A549 (cell line): ENCODE measurements at regions not wholly inside any gene's neighbourhood (a gene's known extent, or its start where the extent isn't known, plus 50 kb on each side); places are given as distances from the start of the nearest gene placed in this dataset.

Source experiments
- ATAC-seq, 2 experiments: fragments of 200-7000 bp in 1 of 2; fragments of >200 bp in 1 of 2; cut with Nextera tagmentation in 1 of 2; cut with Tn5 transposase in 1 of 2; 3 replicates each; pipeline versions ENCODE4 v1.8.0 to v1.9.1; 2018 to 2020; ENCODE audit warnings: mild to moderate bottlenecking in 1 of 2, moderate library complexity in 1 of 2
- CTCF ChIA-PET: fragments of 300-600 bp; sonication (Branson Sonifier 250); formaldehyde crosslinking; extraction: SDS; loops from one replicate; lab custom pipeline; 2021; ENCODE audit warnings: antibody characterized with exemption, inconsistent platforms; lab: Yijun Ruan, JAX
- POLR2A ChIA-PET: fragments of 350-600 bp; formaldehyde crosslinking; extraction: SDS; loops from one replicate; lab custom pipeline; 2021; ENCODE audit warnings: antibody characterized with exemption, inconsistent platforms; lab: Yijun Ruan, JAX
- DNase-seq, 2 experiments: peaks; one replicate each; pipeline versions ENCODE4 v3.0.0 to v3.0.0-alpha.2; 2011 to 2016; ENCODE audit warnings: low read depth in 1 of 2, low spot score in 1 of 2
- FAIRE-seq: peaks from 2 replicates; lab custom pipeline; 2011; peaks lifted over from hg19 to GRCh38; lab: Jason Lieb, UNC
- H3K27ac ChIP-seq, 2 experiments: fragments of >200 bp; sonication (Bioruptor Twin); formaldehyde crosslinking; 3 replicates each; pipeline ENCODE4 v1.5.1; 2016 to 2017
- H3K4me1 ChIP-seq: fragments of >200 bp; sonication (Bioruptor Twin); formaldehyde crosslinking; 3 replicates; pipeline ENCODE4 v1.6.1; 2016
- H3K4me2 ChIP-seq: fragments of >200 bp; sonication (Bioruptor Twin); formaldehyde crosslinking; 3 replicates; pipeline ENCODE4 v1.6.1; 2016
- H3K4me3 ChIP-seq: fragments of >200 bp; sonication (Bioruptor Twin); formaldehyde crosslinking; 3 replicates; pipeline ENCODE4 v1.5.1; 2016
- H3K9me3 ChIP-seq: fragments of >200 bp; sonication (Bioruptor Twin); formaldehyde crosslinking; 3 replicates; pipeline ENCODE4 v1.6.1; 2016
- BCL3 ChIP-seq: fragments of >200 bp; sonication (Bioruptor Twin); formaldehyde crosslinking; IDR thresholded peaks from 3 replicates; pipeline ENCODE4 v1.6.1; 2016
- BHLHE40 ChIP-seq: IDR thresholded peaks from 2 replicates; pipeline ENCODE4 v1.6.1; 2012; ENCODE audit warnings: low read depth, low read length, inconsistent platforms
- CBX8 ChIP-seq: fragments of 200-600 bp; sonication (generic); IDR thresholded peaks from 2 replicates; pipeline ENCODE4 v1.6.1; 2016
- CEBPB ChIP-seq, 2 experiments: fragments of >200 bp in 1 of 2; sonication (Bioruptor Twin) in 1 of 2; formaldehyde crosslinking in 1 of 2; IDR thresholded peaks; 2 replicates each; pipeline ENCODE4 v1.6.1; 2012 to 2016
- CHD2 ChIP-seq: fragments of 150-350 bp; IDR thresholded peaks from 2 replicates; pipeline ENCODE4 v1.6.1; 2014; ENCODE audit warnings: low read length; ENCODE audit not compliant: partially characterized antibody
- EHF ChIP-seq: fragments of 250-450 bp; sonication (Bioruptor Pico); IDR thresholded peaks from 2 replicates; pipeline ENCODE4 v1.5.0; 2020; ENCODE audit warnings: mild to moderate bottlenecking
- EP300 ChIP-seq, 2 experiments: fragments of >200 bp; sonication (Bioruptor Twin); formaldehyde crosslinking; IDR thresholded peaks; 2 replicates in 1 of 2; 3 replicates in 1 of 2; pipeline ENCODE4 v1.6.1; 2016 to 2017
- FOSL2 ChIP-seq, 2 experiments: fragments of 450-650 bp in 1 of 2; fragments of >200 bp in 1 of 2; sonication (Bioruptor Twin) in 1 of 2; formaldehyde crosslinking; IDR thresholded peaks; 2 replicates each; pipeline versions ENCODE4 v1.5.0 to v1.6.1; 2016 to 2020; ENCODE audit warnings: mild to moderate bottlenecking in 1 of 2, moderate library complexity in 1 of 2
- GATA3 ChIP-seq: IDR thresholded peaks from 2 replicates; pipeline ENCODE4 v1.6.1; 2012; ENCODE audit warnings: borderline replicate concordance
- HOXA7 ChIP-seq: fragments of 250-450 bp; sonication (Bioruptor Pico); IDR thresholded peaks from 2 replicates; pipeline ENCODE4 v1.5.0; 2020; ENCODE audit warnings: mild to moderate bottlenecking, moderate library complexity
- HOXB13 ChIP-seq: fragments of 250-450 bp; sonication (Bioruptor Pico); IDR thresholded peaks from 2 replicates; pipeline ENCODE4 v1.5.0; 2020; ENCODE audit warnings: low read depth, mild to moderate bottlenecking, moderate library complexity
- JUN ChIP-seq, 2 experiments: fragments of >200 bp; sonication (Bioruptor Twin); formaldehyde crosslinking; IDR thresholded peaks; 2 replicates in 1 of 2; 3 replicates in 1 of 2; pipeline ENCODE4 v1.6.1; 2016 to 2017
- JUNB ChIP-seq: fragments of >200 bp; sonication (Bioruptor Twin); formaldehyde crosslinking; IDR thresholded peaks from 2 replicates; pipeline ENCODE4 v1.6.1; 2016
- MAFK ChIP-seq: fragments of 450-650 bp; IDR thresholded peaks from 2 replicates; pipeline ENCODE4 v1.6.1; 2014; ENCODE audit not compliant: partially characterized antibody
- PHF8 ChIP-seq: fragments of 200-600 bp; sonication (generic); IDR thresholded peaks from 2 replicates; pipeline ENCODE4 v1.6.1; 2016; ENCODE audit warnings: low read depth, mild to moderate bottlenecking, antibody characterized with exemption, moderate library complexity, borderline replicate concordance
- POLR2AphosphoS2 ChIP-seq: conservative IDR thresholded peaks from 2 replicates; pipeline ENCODE4 v1.6.1; 2012; ENCODE audit warnings: low read length, improper control_type of control experiment, inconsistent platforms
- RARB ChIP-seq: fragments of 250-450 bp; sonication (Bioruptor Pico); IDR thresholded peaks from 2 replicates; pipeline ENCODE4 v1.8.0; 2021; ENCODE audit warnings: mild to moderate bottlenecking, moderate library complexity
- RCOR1 ChIP-seq: fragments of 150-350 bp; IDR thresholded peaks from 2 replicates; pipeline ENCODE4 v1.6.1; 2014; ENCODE audit warnings: antibody characterized with exemption, low read length, low read depth
- REST ChIP-seq: fragments of 200-600 bp; sonication (generic); IDR thresholded peaks from 2 replicates; pipeline ENCODE4 v1.6.1; 2016; ENCODE audit warnings: antibody characterized with exemption, mild to moderate bottlenecking, moderate library complexity
- SMC3 ChIP-seq: fragments of >200 bp; sonication (Bioruptor Twin); formaldehyde crosslinking; IDR thresholded peaks from 3 replicates; pipeline ENCODE4 v1.6.1; 2018; ENCODE audit warnings: inconsistent platforms
- ZC3H11A ChIP-seq: fragments of 450-650 bp; IDR thresholded peaks from 2 replicates; pipeline ENCODE4 v1.6.1; 2014; ENCODE audit warnings: antibody characterized with exemption, mild to moderate bottlenecking
- ZFP36 ChIP-seq: fragments of 450-650 bp; IDR thresholded peaks from 2 replicates; pipeline ENCODE4 v1.6.1; 2014; ENCODE audit warnings: borderline replicate concordance; ENCODE audit not compliant: partially characterized antibody
- WGBS: methylation state at CpG from one replicate; pipeline ENCODE4 v1.1.6; 2017; ENCODE audit errors: missing lambda C conversion rate; 5-methylcytosine and 5-hydroxymethylcytosine counted together
- TF ChIP-seq, protein P1 (sequence below): fragments of 450-650 bp; IDR thresholded peaks from 2 replicates; pipeline ENCODE4 v1.6.1; 2014; ENCODE audit warnings: antibody characterized with exemption
- TF ChIP-seq, protein P2 (sequence below): IDR thresholded peaks from 2 replicates; pipeline ENCODE4 v1.6.1; 2012

- FAIRE-seq: no peak
- no peak overlapping the region for H3K27ac ChIP-seq
- H3K4me2 ChIP-seq: no peak overlapping the region
- no peak for TF ChIP-seq JUNB
- TF ChIP-seq CEBPB (IDR thresholded peaks at IDR 0.05): no peak
- TF ChIP-seq HOXA7: no peak
- no peak for TF ChIP-seq EHF (CRISPR knock-in tag)
- TF ChIP-seq REST: no peak
- no peak for TF ChIP-seq ZFP36
- no peak for TF ChIP-seq HOXB13 (CRISPR knock-in tag)
- TF ChIP-seq CHD2: no peak
- no peak for TF ChIP-seq ZC3H11A
- TF ChIP-seq GATA3: no peak
- TF ChIP-seq, protein P1, sequence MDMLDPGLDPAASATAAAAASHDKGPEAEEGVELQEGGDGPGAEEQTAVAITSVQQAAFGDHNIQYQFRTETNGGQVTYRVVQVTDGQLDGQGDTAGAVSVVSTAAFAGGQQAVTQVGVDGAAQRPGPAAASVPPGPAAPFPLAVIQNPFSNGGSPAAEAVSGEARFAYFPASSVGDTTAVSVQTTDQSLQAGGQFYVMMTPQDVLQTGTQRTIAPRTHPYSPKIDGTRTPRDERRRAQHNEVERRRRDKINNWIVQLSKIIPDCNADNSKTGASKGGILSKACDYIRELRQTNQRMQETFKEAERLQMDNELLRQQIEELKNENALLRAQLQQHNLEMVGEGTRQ: no peak
- no peak for TF ChIP-seq RARB (CRISPR knock-in tag)
- TF ChIP-seq SMC3: no peak
- TF ChIP-seq BHLHE40: no peak
- TF ChIP-seq EP300 (IDR thresholded peaks at IDR 0.05): no peak
- TF ChIP-seq RCOR1: no peak
- no peak for TF ChIP-seq JUN (IDR thresholded peaks at IDR 0.05)
- TF ChIP-seq PHF8: no peak
- TF ChIP-seq CBX8: no peak
- POLR2A ChIA-PET: no interaction called here
- H3K4me3 ChIP-seq: no peak overlapping the region
- no peaks in the 10 kb centered on the region for H3K9me3 ChIP-seq
- CTCF ChIA-PET: interaction anchor here (0.8 to 1.1 kb wide), 2 partner anchors 24 to 194 kb away, joined by 3 read pairs; no protein-coding TSS in a partner anchor
- no peaks in the 10 kb centered on the region for H3K4me1 ChIP-seq
- ATAC-seq: no peak
- no peak for DNase-seq
- WGBS: 49% methylated on average over 5 of the region's 5 CpGs
Measured at GRCh38 chr1:198918920-198919319, 280.1 kb downstream of the PTPRC start.

DNA sequence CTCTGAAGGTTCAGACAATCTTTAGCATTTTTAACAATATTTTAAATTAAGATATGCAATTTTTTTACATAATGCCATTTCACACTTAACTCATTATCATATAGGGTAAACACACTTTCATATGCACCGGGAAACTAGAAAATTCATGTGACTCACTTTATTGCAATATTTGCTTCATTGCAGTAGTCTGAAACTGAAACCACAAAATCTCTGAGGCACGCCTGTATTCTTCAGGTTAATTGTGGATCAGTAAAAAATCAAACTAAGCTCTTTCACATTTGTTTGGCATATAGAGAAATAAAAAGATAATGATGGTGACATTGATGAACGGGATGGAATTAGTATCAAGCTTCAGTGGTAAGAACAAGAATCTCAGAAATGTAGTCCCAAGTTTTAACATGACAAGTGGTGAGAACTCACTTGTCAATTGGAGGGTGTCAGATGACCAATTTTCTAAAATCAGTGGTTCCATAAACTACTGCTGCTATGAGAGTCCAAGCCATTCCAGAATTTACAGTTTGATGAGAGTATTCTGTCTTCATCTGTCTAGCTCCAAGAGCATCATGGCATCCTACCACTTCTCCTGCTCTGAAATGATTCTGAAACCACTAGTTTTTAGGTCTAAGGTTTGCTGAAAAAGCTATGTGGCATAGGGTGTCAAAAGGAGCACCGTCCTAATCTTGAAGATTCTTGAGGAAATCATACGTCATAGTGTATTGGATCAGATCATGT, 281.0 kb downstream of the PTPRC start:
- H3K4me2 ChIP-seq: no peak overlapping the region
- no peaks in the 10 kb centered on the region for H3K4me1 ChIP-seq
- FAIRE-seq (no peak), ATAC-seq (no peak), DNase-seq (no peak)
- no peak overlapping the region for H3K4me3 ChIP-seq
- 63% methylated on average over 5 of the region's 5 CpGs for WGBS
- TF ChIP-seq MAFK: no peak
- no peak for TF ChIP-seq POLR2AphosphoS2
- TF ChIP-seq BCL3: no peak
- TF ChIP-seq, protein P2, sequence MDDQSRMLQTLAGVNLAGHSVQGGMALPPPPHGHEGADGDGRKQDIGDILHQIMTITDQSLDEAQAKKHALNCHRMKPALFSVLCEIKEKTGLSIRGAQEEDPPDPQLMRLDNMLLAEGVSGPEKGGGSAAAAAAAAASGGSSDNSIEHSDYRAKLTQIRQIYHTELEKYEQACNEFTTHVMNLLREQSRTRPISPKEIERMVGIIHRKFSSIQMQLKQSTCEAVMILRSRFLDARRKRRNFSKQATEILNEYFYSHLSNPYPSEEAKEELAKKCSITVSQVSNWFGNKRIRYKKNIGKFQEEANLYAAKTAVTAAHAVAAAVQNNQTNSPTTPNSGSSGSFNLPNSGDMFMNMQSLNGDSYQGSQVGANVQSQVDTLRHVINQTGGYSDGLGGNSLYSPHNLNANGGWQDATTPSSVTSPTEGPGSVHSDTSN: no peak
- no peak for TF ChIP-seq FOSL2 (IDR thresholded peaks at IDR 0.05)
- no peak for TF ChIP-seq FOSL2 (CRISPR knock-in tag; IDR thresholded peaks at IDR 0.05)
- POLR2A ChIA-PET: no interaction called here
- CTCF ChIA-PET: no interaction called here
- no peak overlapping the region for H3K27ac ChIP-seq
- H3K9me3 ChIP-seq: no peaks in the 10 kb centered on the region
